ENCODE measurements at regions not wholly inside any gene's neighbourhood (a gene's known extent, or its start where the extent isn't known, plus 50 kb on each side); places are given as distances from the start of the nearest gene placed in this dataset.

GRCh38 chr7:85570898-85571297, 384.0 kb upstream of the SEMA3D start:
- H3K27me3 ChIP-seq (ENCODE audit: control insufficient read depth, low read length) = no peaks in the 10 kb centered on the region
- H3F3A ChIP-seq (ENCODE audit: control insufficient read depth, insufficient read depth) = no peaks in the 10 kb centered on the region
- H3K27ac ChIP-seq (ENCODE audit: low read depth, low read length) = no peak overlapping the region
- H3K9me3 ChIP-seq (ENCODE audit: control insufficient read depth, insufficient read depth, low read length) = no peaks in the 10 kb centered on the region
- H3K4me3 ChIP-seq (ENCODE audit: low read length) = no peak overlapping the region
- H3K4me2 ChIP-seq (ENCODE audit: low read length) = no peak overlapping the region
- TF ChIP-seq CTCF (IDR thresholded peaks at IDR 0.05; ENCODE audit: low read depth, low read length, poor library complexity, severe bottlenecking) = no peak
- no peak for TF ChIP-seq EZH2phosphoT487 (IDR thresholded peaks at IDR 0.05; ENCODE audit: borderline replicate concordance, low read length)
- H4K20me1 ChIP-seq (ENCODE audit: control insufficient read depth, insufficient read depth, low read depth, low read length) = no peaks in the 10 kb centered on the region
- no peaks in the 10 kb centered on the region for H3K9me2 ChIP-seq (replicated peaks; ENCODE audit: control insufficient read depth, low read length)
- H3K36me3 ChIP-seq (ENCODE audit: control insufficient read depth, low read length) = no peaks in the 10 kb centered on the region
- H3K4me1 ChIP-seq (ENCODE audit: control insufficient read depth, low read length) = no peaks in the 10 kb centered on the region
- no peaks in the 10 kb centered on the region for H3K79me2 ChIP-seq (ENCODE audit: control insufficient read depth, low read length)

DNA sequence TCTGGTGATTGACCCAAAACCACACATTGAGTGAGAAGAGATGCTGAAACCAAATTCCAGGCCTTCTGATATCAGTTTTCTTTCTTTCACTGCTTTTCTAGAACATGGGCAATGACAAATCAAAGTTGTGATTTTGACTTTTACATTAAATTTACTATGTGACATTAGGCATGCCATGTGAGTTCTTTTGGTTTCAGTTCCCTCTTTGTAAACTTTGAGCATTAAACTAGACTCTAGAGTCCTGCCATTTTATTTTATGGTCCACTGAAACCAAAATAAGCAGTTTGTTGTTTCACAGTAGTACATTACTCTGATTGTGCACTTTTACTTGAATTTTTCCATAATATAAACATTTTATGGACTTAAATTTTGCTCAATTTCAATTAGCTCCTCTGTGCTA, 381.1 kb upstream of the SEMA3D start:
- H3K9me2 ChIP-seq (replicated peaks; ENCODE audit: control insufficient read depth, low read length) = no peaks in the 10 kb centered on the region
- H3K4me2 ChIP-seq (ENCODE audit: low read length) = no peak overlapping the region
- H4K20me1 ChIP-seq (ENCODE audit: control insufficient read depth, insufficient read depth, low read depth, low read length) = no peaks in the 10 kb centered on the region
- no peaks in the 10 kb centered on the region for H3K79me2 ChIP-seq (ENCODE audit: control insufficient read depth, low read length)
- no peaks in the 10 kb centered on the region for H3K4me1 ChIP-seq (ENCODE audit: control insufficient read depth, low read length)
- H3F3A ChIP-seq (ENCODE audit: control insufficient read depth, insufficient read depth) = no peaks in the 10 kb centered on the region
- no peak overlapping the region for H3K4me3 ChIP-seq (ENCODE audit: low read length)
- H3K9me3 ChIP-seq (ENCODE audit: control insufficient read depth, insufficient read depth, low read length) = no peaks in the 10 kb centered on the region
- H3K27me3 ChIP-seq (ENCODE audit: control insufficient read depth, low read length) = no peaks in the 10 kb centered on the region
- H3K36me3 ChIP-seq (ENCODE audit: control insufficient read depth, low read length) = no peaks in the 10 kb centered on the region
- TF ChIP-seq CTCF (IDR thresholded peaks at IDR 0.05; ENCODE audit: low read depth, low read length, poor library complexity, severe bottlenecking) (no peak), EZH2phosphoT487 (IDR thresholded peaks at IDR 0.05; ENCODE audit: borderline replicate concordance, low read length) (no peak)
- H3K27ac ChIP-seq (ENCODE audit: low read depth, low read length) = no peak overlapping the region

- TF ChIP-seq CTCF (IDR thresholded peaks at IDR 0.05; ENCODE audit: low read depth, low read length, poor library complexity, severe bottlenecking) (no peak), EZH2phosphoT487 (IDR thresholded peaks at IDR 0.05; ENCODE audit: borderline replicate concordance, low read length) (no peak)
Observed at GRCh38 chr7:85566095-85566794, 379.4 kb upstream of the SEMA3D start.

More at GRCh38 chr7:85566095-85566794, 379.4 kb upstream of the SEMA3D start:
- H3K4me2 ChIP-seq (ENCODE audit: low read length) = no peak overlapping the region
- H3K36me3 ChIP-seq (ENCODE audit: control insufficient read depth, low read length) = no peaks in the 10 kb centered on the region
- H3K4me1 ChIP-seq (ENCODE audit: control insufficient read depth, low read length) = no peaks in the 10 kb centered on the region
- no peak overlapping the region for H3K4me3 ChIP-seq (ENCODE audit: low read length)
- H3F3A ChIP-seq (ENCODE audit: control insufficient read depth, insufficient read depth) = no peaks in the 10 kb centered on the region
- H3K79me2 ChIP-seq (ENCODE audit: control insufficient read depth, low read length) = no peaks in the 10 kb centered on the region
- no peaks in the 10 kb centered on the region for H4K20me1 ChIP-seq (ENCODE audit: control insufficient read depth, insufficient read depth, low read depth, low read length)
- no peaks in the 10 kb centered on the region for H3K9me2 ChIP-seq (replicated peaks; ENCODE audit: control insufficient read depth, low read length)
- no peaks in the 10 kb centered on the region for H3K27me3 ChIP-seq (ENCODE audit: control insufficient read depth, low read length)
- H3K9me3 ChIP-seq (ENCODE audit: control insufficient read depth, insufficient read depth, low read length) = no peaks in the 10 kb centered on the region
- H3K27ac ChIP-seq (ENCODE audit: low read depth, low read length) = no peak overlapping the region
